Thoracic aorta (tissue), 2 donors: ENCODE measurements at regions not wholly inside any gene's neighbourhood (a gene's known extent, or its start where the extent isn't known, plus 50 kb on each side); places are given as distances from the start of the nearest gene placed in this dataset.

Experiments used
- ATAC-seq: fragments of 150-250 bp; one replicate; pipeline ENCODE4 v1.8.0; 2017; ENCODE audit warnings: low read depth; ENCODE audit not compliant: insufficient number of reproducible peaks, low FRiP score
- DNase-seq: peaks from one replicate; pipeline ENCODE4 v3.0.0-alpha.2; 2020; ENCODE audit warnings: low spot score
- H3K27ac ChIP-seq, 2 donors: fragments of 200-600 bp; sonication (generic); 1 replicate in 1 of 2; 2 replicates in 1 of 2; pipeline ENCODE4 v1.5.1; 2016; ENCODE audit warnings: mild to moderate bottlenecking in 2 of 2, moderate library complexity in 2 of 2
- H3K27me3 ChIP-seq: fragments of 200-600 bp; sonication (generic); replicated peaks from 2 replicates; pipeline ENCODE4 v1.6.0; 2016; ENCODE audit warnings: mild to moderate bottlenecking; ENCODE audit not compliant: insufficient read depth
- H3K36me3 ChIP-seq: fragments of 200-600 bp; sonication (generic); one replicate; pipeline ENCODE4 v1.5.1; 2016
- H3K4me1 ChIP-seq, 2 donors: fragments of 200-600 bp; sonication (generic); 1 replicate in 1 of 2; 2 replicates in 1 of 2; pipeline versions ENCODE4 v1.5.1 to v1.6.0; 2016; ENCODE audit warnings: low read depth in 2 of 2, mild to moderate bottlenecking in 1 of 2; ENCODE audit not compliant: control insufficient read depth in 1 of 2
- H3K4me3 ChIP-seq: fragments of 200-600 bp; sonication (generic); 2 replicates; pipeline ENCODE4 v1.5.1; 2016; ENCODE audit warnings: mild to moderate bottlenecking
- H3K9me3 ChIP-seq: fragments of 200-600 bp; sonication (generic); 2 replicates; pipeline ENCODE4 v1.5.1; 2016
- CTCF ChIP-seq: fragments of 200-600 bp; sonication (generic); IDR thresholded peaks from one replicate; pipeline ENCODE4 v1.5.1; 2019; ENCODE audit warnings: antibody characterized with exemption

GRCh38 chr7:23970193-23970592 is 260.2 kb downstream of the STK31 start:
- Histone ChIP-seq H3K27me3 (no peaks in the 10 kb centered on the region), H3K27ac (no peak overlapping the region), H3K36me3 (no peaks in the 10 kb centered on the region), H3K9me3 (no peaks in the 10 kb centered on the region), H3K4me1 (no peaks in the 10 kb centered on the region), H3K4me3 (no peak overlapping the region)
- TF ChIP-seq CTCF, result no peak
- DNase-seq (no peak), ATAC-seq (no peak)

GRCh38 chr7:23971031-23971430 is 261.0 kb downstream of the STK31 start:
- no peaks in the 10 kb centered on the region for H3K4me1 ChIP-seq
- no peaks in the 10 kb centered on the region for H3K36me3 ChIP-seq
- DNase-seq, result no peak
- no peak overlapping the region for H3K27ac ChIP-seq
- ATAC-seq, result no peak
- TF ChIP-seq CTCF, result no peak
- no peaks in the 10 kb centered on the region for H3K9me3 ChIP-seq
- no peaks in the 10 kb centered on the region for H3K27me3 ChIP-seq
- no peak overlapping the region for H3K4me3 ChIP-seq

DNA sequence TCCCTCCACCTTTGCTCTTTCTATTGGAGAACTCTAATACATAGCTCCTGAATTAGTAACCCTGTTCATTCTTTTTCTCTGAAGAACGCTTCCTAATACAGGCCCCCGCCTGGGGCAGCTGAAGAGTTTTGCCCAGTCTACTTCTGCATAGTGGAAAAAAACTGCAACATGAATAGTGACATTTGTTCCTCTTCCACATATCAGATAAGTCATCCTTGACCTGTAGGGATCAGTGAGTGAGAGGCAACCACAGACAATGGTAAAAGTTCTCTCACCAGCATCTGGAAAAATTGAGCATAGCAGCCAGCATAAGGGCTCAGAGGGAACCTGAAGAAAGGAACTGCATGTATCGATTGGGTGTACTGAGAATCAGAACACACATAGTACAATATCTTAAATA is 262.0 kb downstream of the STK31 start:
- no peak for TF ChIP-seq CTCF
- H3K27me3 ChIP-seq, result no peaks in the 10 kb centered on the region
- H3K4me1 ChIP-seq, result no peaks in the 10 kb centered on the region
- H3K27ac ChIP-seq, result no peak overlapping the region
- H3K9me3 ChIP-seq, result no peaks in the 10 kb centered on the region
- DNase-seq, result no peak
- H3K36me3 ChIP-seq, result no peaks in the 10 kb centered on the region
- no peak overlapping the region for H3K4me3 ChIP-seq
- ATAC-seq, result no peak

DNA sequence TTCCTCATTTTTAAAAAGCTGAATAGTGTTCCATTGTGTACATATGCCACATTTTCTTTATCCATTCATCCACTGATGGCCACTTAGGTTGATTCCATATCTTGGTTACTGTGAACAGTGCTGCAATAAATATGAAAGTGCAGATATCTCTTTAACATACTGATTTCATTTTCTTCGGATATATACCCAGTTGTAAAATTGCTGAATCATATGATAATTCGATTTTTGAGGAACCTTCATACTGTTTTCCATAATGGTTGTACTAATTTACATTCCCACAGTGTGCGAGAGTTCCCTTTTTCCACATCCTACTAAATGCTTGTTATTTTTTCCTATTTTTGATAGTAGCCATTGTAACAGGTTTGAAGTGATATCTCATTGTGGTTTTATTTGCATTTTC is 263.2 kb downstream of the STK31 start:
- Histone ChIP-seq H3K4me1 (no peaks in the 10 kb centered on the region), H3K27me3 (no peaks in the 10 kb centered on the region), H3K36me3 (no peaks in the 10 kb centered on the region), H3K9me3 (no peaks in the 10 kb centered on the region), H3K4me3 (no peak overlapping the region), H3K27ac (no peak overlapping the region)
- DNase-seq, result no peak
- no peak for ATAC-seq
- TF ChIP-seq CTCF, result no peak

- TF ChIP-seq CTCF, result no peak
- ATAC-seq (no peak), DNase-seq (no peak)
- H3K27ac ChIP-seq, result no peak overlapping the region
- H3K36me3 ChIP-seq, result no peaks in the 10 kb centered on the region
- no peaks in the 10 kb centered on the region for H3K9me3 ChIP-seq
- H3K27me3 ChIP-seq, result no peaks in the 10 kb centered on the region
- no peaks in the 10 kb centered on the region for H3K4me1 ChIP-seq
- H3K4me3 ChIP-seq, result no peak overlapping the region
These were observed 270.1 kb downstream of the STK31 start for GRCh38 chr7:23980081-23980480.
